ENCODE measurements at regions not wholly inside any gene's neighbourhood (a gene's known extent, or its start where the extent isn't known, plus 50 kb on each side); places are given as distances from the start of the nearest gene placed in this dataset.
"Not testable (repeated sequence)": the region's sequence is repeated elsewhere in the genome, so short reads cannot be mapped to it uniquely, and the experiment has no call there.

- DNase-seq (ENCODE audit: low spot score): no peak
- intact Hi-C loops (cut with DNase I): no loop called here
Observed at GRCh38 chr19:20412846-20413245, 152.7 kb downstream of the ZNF737 start.

- intact Hi-C loops (cut with DNase I): no loop called here
- DNase-seq (ENCODE audit: low spot score): no peak
Observed at GRCh38 chr19:20397292-20397691, 168.3 kb downstream of the ZNF737 start.

- DNase-seq (ENCODE audit: low spot score): no peak
- intact Hi-C loops (cut with DNase I): no loop called here
Observed at GRCh38 chr19:20388706-20389225, 176.8 kb downstream of the ZNF737 start.

GRCh38 chr19:20385061-20385460 lies 180.5 kb downstream of the ZNF737 start:
- intact Hi-C loops (cut with DNase I): no loop called here
- no peak for DNase-seq (ENCODE audit: low spot score)

GRCh38 chr19:20371911-20372310 lies 193.7 kb downstream of the ZNF737 start:
- intact Hi-C loops (cut with DNase I): no loop called here

GRCh38 chr19:20371304-20371703 lies 194.3 kb downstream of the ZNF737 start:
- DNase-seq (ENCODE audit: low spot score); intact Hi-C loops (cut with DNase I): not testable (repeated sequence)

More at GRCh38 chr19:20371911-20372310, 193.7 kb downstream of the ZNF737 start:
- DNase-seq (ENCODE audit: low spot score): no peak

GRCh38 chr19:20367811-20368294 lies 197.7 kb downstream of the ZNF737 start:
- intact Hi-C loops (cut with DNase I): loop anchor here in 1 of 2 donors (2.0 kb wide), 1 partner anchor 29 kb away; no protein-coding TSS in a partner anchor
- DNase-seq (ENCODE audit: low spot score): no peak

DNA sequence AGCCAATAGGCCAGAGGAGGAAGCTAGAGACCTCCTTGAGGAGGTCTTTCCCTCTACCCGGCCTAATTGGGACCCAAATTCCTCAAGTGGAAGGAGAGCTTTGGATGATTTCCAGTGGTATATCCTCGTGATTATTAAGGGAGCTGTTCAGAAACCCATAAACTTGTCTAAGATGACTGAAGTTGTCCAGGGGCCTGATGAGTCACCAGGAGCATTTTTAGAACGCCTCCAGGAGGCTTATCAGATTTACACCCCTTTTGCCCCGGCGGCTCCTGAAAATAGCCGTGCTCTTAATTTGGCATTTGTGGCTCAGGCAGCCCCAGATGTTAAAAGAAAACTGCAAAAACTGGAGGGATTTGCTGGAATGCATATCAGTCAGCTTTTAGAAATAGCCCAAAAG lies 198.1 kb downstream of the ZNF486 start:
- intact Hi-C loops (cut with DNase I): no loop called here
- no peak for DNase-seq (ENCODE audit: low spot score)

- intact Hi-C loops (cut with DNase I): no loop called here
- no peak for DNase-seq (ENCODE audit: low spot score)
Observed at GRCh38 chr19:20359933-20360720, 193.1 kb downstream of the ZNF486 start.

GRCh38 chr19:20358841-20359465 lies 191.9 kb downstream of the ZNF486 start:
- intact Hi-C loops (cut with DNase I); DNase-seq (ENCODE audit: low spot score): not testable (repeated sequence)

DNA sequence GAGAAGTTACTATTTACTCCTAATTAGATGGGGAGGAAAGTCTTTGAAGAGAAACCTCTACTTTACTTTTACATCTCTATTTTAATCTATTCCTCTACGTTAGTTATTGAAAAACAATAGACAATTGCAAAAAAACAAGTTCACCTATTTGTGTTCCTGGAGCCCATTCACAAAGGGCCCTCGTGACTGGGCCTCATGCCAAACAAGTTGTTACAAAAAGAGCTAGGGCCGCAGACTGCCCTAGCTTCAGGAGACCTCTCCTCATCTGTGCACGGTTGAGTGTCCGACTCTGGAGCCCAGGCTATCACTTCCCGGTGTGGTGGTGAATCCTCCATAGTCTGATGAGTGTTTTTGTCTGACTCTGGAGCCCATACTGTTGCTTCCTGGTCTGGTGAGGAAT lies 190.9 kb downstream of the ZNF486 start:
- intact Hi-C loops (cut with DNase I): no loop called here
- no peak for DNase-seq (ENCODE audit: low spot score)

- DNase-seq (ENCODE audit: low spot score): no peak
- intact Hi-C loops (cut with DNase I): no loop called here
Observed at GRCh38 chr19:20351244-20351643, 184.2 kb downstream of the ZNF486 start.

- intact Hi-C loops (cut with DNase I): no loop called here
- no peak for DNase-seq (ENCODE audit: low spot score)
Observed at GRCh38 chr19:20349206-20349605, 182.2 kb downstream of the ZNF486 start.

- DNase-seq (ENCODE audit: low spot score): no peak
- intact Hi-C loops (cut with DNase I): loop anchor here in 1 of 2 donors (2.0 kb wide), 1 partner anchor 27 kb away; no protein-coding TSS in a partner anchor
Observed at GRCh38 chr19:20339444-20339843, 172.4 kb downstream of the ZNF486 start.

DNA sequence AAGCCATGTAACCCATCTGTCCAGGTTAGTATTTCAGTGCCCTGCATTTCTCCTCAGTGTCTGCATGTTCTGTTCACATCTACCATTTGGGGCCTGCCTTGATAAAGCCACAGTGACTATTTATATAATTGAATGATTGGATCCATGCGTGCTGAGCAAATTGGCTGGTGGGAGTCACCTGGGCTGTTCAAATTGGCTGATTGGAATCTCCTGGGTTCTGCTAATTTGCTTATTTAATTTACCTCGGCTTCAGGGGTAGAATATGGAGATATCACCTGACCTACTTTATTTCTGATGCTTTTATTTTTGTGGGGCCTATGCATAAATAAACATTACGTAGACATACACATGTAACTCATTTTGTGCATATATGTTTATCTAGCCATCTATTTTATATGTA lies 167.7 kb downstream of the ZNF486 start:
- intact Hi-C loops (cut with DNase I): no loop called here
- no peak for DNase-seq (ENCODE audit: low spot score)

DNA sequence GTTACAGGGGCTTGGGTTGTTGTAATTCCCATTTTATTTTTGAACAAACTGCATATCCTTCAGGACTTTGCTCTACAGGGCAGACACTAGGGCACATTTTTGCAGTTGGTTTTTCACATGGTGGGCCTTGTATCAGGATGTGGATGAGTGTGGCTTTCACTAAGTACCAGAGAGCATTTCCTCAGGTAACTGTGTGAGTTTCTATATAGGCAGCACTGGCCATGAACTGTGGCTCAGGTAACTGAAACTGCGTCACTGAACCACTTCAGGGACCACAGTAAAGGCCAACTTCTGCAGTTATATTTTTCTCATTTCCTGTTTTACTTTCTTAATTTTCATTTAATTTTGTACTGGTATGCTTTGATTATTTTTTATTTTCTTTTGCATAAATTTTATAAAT lies 166.5 kb downstream of the ZNF486 start:
- no peak for DNase-seq (ENCODE audit: low spot score)
- intact Hi-C loops (cut with DNase I): no loop called here

DNA sequence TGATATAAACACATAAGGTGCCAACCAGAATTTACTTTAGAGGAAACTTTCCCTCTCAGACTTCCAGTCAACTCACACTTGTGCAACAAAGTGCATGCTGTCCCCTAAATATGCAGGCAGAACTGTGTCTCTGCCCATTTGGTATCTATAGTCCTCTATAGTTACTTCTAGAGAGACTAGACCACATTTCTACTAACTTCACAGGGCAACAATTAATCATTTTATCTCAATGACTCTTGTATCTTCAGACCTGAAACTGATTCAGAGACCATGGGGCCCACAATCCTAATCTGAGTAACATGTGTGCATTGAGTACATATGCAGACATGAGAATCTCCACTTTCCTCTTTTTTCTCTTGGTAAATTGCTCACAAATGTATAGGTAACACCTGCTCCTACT lies 158.1 kb downstream of the ZNF486 start:
- DNase-seq (ENCODE audit: low spot score): no peak
- intact Hi-C loops (cut with DNase I): no loop called here

DNA sequence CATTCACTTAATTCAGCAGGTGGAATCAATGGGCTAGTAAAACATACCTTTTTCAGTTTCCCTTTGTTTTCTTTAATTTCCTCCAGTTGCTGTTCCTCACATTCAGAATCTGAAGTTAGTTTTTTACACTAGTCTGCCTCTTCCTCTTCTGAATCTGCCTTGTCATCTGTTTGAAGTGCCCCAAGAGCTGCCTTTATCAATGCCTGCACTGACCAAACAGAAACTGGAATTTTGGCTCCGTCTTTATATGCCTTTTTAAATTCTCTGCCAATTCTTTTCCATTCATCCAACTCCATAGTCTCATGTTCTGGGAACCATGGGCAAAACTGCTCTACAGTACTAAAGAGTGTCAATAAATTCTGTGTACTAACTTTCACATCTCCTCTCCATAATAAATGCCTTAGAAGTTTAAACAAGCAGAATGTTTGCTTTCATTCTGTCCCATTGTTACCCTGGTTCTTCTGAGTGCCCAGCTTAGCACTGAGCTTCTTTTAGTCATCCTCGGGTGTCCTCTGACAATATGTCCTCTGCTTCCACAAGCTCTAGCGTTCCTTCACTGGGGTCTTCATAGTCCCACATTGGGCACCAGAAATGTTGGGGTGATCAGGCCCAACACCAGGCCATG lies 154.2 kb downstream of the ZNF486 start:
- no peak for DNase-seq (ENCODE audit: low spot score)
- intact Hi-C loops (cut with DNase I): no loop called here

GRCh38 chr19:20320191-20320590 lies 153.2 kb downstream of the ZNF486 start:
- intact Hi-C loops (cut with DNase I): no loop called here
- no peak for DNase-seq (ENCODE audit: low spot score)

DNA sequence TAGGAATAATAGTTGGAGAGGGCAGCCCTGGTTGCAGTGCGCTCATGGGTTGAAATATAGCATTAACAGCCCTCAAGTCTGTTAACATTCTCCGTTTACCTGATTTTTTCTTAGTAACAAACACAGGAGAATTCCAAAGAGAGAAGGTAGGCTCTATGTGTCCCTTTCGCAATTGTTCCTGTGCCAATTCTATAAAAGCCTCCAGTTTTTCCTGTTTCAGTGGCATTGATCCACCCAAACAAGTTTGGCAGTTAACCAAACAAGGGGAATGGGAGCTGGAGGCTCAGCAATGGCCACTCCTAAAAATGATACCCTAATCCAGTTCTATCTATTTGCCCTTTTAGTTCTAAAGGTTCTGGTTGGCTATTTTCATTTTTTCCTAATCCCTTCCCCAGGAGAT lies 151.6 kb downstream of the ZNF486 start:
- no peak for DNase-seq (ENCODE audit: low spot score)
- intact Hi-C loops (cut with DNase I): no loop called here
